OCI-LY7 (cell line): ENCODE measurements at regions not wholly inside any gene's neighbourhood (a gene's known extent, or its start where the extent isn't known, plus 50 kb on each side); places are given as distances from the start of the nearest gene placed in this dataset.

Source experiments
- BruUV-seq: library from RNA; stranded (reverse); fragments of 400-500 nt; replicated peaks from 2 replicates; lab custom pipeline; 2021; lab: Mats Ljungman, UMichigan
- CTCF ChIA-PET: fragments of 300-600 bp; sonication (Branson Sonifier 250); formaldehyde crosslinking; loops from one replicate; lab custom pipeline; 2022; ENCODE audit warnings: antibody characterized with exemption; ENCODE audit not compliant: unreplicated experiment; lab: Charles Lee
- POLR2A ChIA-PET: fragments of 300-600 bp; sonication (Branson Sonifier 250); formaldehyde crosslinking; loops from one replicate; lab custom pipeline; 2022; ENCODE audit warnings: antibody characterized with exemption; lab: Charles Lee
- DNase-seq: peaks from one replicate; pipeline ENCODE4 v3.0.0-alpha.2; 2015; ENCODE audit warnings: low spot score
- H2AFZ ChIP-seq: fragments of 200-600 bp; sonication (generic), shearing (Covaris generic); 2 replicates; pipeline ENCODE4 v1.6.1; 2014; ENCODE audit warnings: mild to moderate bottlenecking, antibody characterized with exemption, low read length, moderate library complexity
- H3K27ac ChIP-seq: fragments of 200-600 bp; sonication (generic); 2 replicates; pipeline ENCODE4 v1.5.1; 2014; ENCODE audit warnings: mixed run types, low read depth, mild to moderate bottlenecking, moderate library complexity, low read length, inconsistent platforms; ENCODE audit not compliant: poor library complexity, severe bottlenecking
- H3K36me3 ChIP-seq: fragments of 200-600 bp; sonication (generic); 2 replicates; pipeline ENCODE4 v1.6.1; 2014; ENCODE audit warnings: mild to moderate bottlenecking, antibody characterized with exemption, low read length, moderate library complexity, mixed read lengths; ENCODE audit not compliant: insufficient read depth
- H3K4me1 ChIP-seq: fragments of 200-600 bp; sonication (generic); 2 replicates; pipeline ENCODE4 v1.5.1; 2014; ENCODE audit warnings: mild to moderate bottlenecking, low read length; ENCODE audit not compliant: insufficient read depth, poor library complexity, severe bottlenecking
- H3K4me2 ChIP-seq: fragments of 200-600 bp; sonication (generic); 2 replicates; pipeline ENCODE4 v1.6.1; 2014; ENCODE audit warnings: mild to moderate bottlenecking, low read length
- H3K4me3 ChIP-seq: fragments of 200-600 bp; sonication (generic); 2 replicates; pipeline ENCODE4 v1.5.1; 2014; ENCODE audit warnings: mild to moderate bottlenecking, low read depth, low read length; ENCODE audit not compliant: poor library complexity, severe bottlenecking
- H3K79me2 ChIP-seq: fragments of 200-600 bp; sonication (generic); 2 replicates; pipeline ENCODE4 v1.6.1; 2016; ENCODE audit warnings: low read depth, mild to moderate bottlenecking, low read length, moderate library complexity, mixed read lengths; ENCODE audit not compliant: insufficient read depth
- H3K9me2 ChIP-seq: fragments of 200-600 bp; sonication (generic); 2 replicates; pipeline ENCODE4 v1.6.1; 2016; ENCODE audit warnings: mild to moderate bottlenecking, low read length, mixed read lengths; ENCODE audit not compliant: insufficient read depth
- H3K9me3 ChIP-seq: fragments of 200-600 bp; sonication (generic); 2 replicates; pipeline ENCODE4 v1.6.1; 2014; ENCODE audit warnings: mild to moderate bottlenecking, mixed run types, low read length, mixed read lengths
- H4K20me1 ChIP-seq: fragments of 200-600 bp; sonication (generic); 2 replicates; pipeline ENCODE4 v1.6.1; 2014; ENCODE audit warnings: mild to moderate bottlenecking, antibody characterized with exemption, low read length, moderate library complexity, mixed read lengths; ENCODE audit not compliant: insufficient read depth
- EZH2phosphoT487 ChIP-seq: fragments of 200-600 bp; sonication (generic); IDR thresholded peaks from 2 replicates; pipeline ENCODE4 v1.6.1; 2018; ENCODE audit warnings: low read depth, borderline replicate concordance, mild to moderate bottlenecking, mixed run types, antibody characterized with exemption, low read length, moderate library complexity, mixed read lengths
- intact Hi-C: fragments of 100-400 bp; cut with micrococcal nuclease; formaldehyde crosslinking; loops from one replicate; pipeline ENCODE4 v1.10.0; 2022; ENCODE audit not compliant: unreplicated experiment
- TF ChIP-seq, protein P1 (sequence below): fragments of 200-600 bp; sonication (generic); conservative IDR thresholded peaks from 2 replicates; pipeline ENCODE4 v1.5.1; 2014; ENCODE audit warnings: mild to moderate bottlenecking, antibody characterized with exemption, low read length, moderate library complexity, mixed read lengths

GRCh38 chr21:30962013-30962412, 76.3 kb downstream of the KRTAP19-8 start:
- no peaks in the 10 kb centered on the region for H3K9me2 ChIP-seq
- H3K36me3 ChIP-seq: no peaks in the 10 kb centered on the region
- BruUV-seq: no TSS peak
- intact Hi-C loops: no loop called here
- no peaks in the 10 kb centered on the region for H3K4me1 ChIP-seq
- POLR2A ChIA-PET: interaction anchor here (0.9 kb wide), 1 partner anchor 15 kb away, joined by 3 read pairs; no protein-coding TSS in a partner anchor
- no peak overlapping the region for H3K4me3 ChIP-seq
- no peak overlapping the region for H3K27ac ChIP-seq
- no peak overlapping the region for H3K4me2 ChIP-seq
- no peak overlapping the region for H2AFZ ChIP-seq
- CTCF ChIA-PET: no interaction called here
- DNase-seq: no peak
- no peaks in the 10 kb centered on the region for H3K9me3 ChIP-seq
- no peaks in the 10 kb centered on the region for H4K20me1 ChIP-seq
- no peak for TF ChIP-seq EZH2phosphoT487
- TF ChIP-seq, protein P1, sequence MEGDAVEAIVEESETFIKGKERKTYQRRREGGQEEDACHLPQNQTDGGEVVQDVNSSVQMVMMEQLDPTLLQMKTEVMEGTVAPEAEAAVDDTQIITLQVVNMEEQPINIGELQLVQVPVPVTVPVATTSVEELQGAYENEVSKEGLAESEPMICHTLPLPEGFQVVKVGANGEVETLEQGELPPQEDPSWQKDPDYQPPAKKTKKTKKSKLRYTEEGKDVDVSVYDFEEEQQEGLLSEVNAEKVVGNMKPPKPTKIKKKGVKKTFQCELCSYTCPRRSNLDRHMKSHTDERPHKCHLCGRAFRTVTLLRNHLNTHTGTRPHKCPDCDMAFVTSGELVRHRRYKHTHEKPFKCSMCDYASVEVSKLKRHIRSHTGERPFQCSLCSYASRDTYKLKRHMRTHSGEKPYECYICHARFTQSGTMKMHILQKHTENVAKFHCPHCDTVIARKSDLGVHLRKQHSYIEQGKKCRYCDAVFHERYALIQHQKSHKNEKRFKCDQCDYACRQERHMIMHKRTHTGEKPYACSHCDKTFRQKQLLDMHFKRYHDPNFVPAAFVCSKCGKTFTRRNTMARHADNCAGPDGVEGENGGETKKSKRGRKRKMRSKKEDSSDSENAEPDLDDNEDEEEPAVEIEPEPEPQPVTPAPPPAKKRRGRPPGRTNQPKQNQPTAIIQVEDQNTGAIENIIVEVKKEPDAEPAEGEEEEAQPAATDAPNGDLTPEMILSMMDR: 0 out of 2 replicates have a peak, but pooled peaks have one; percentile 10
- H3K79me2 ChIP-seq: no peaks in the 10 kb centered on the region

GRCh38 chr21:30958741-30959140, 77.4 kb upstream of the KRTAP11-1 start:
- no peaks in the 10 kb centered on the region for H3K79me2 ChIP-seq
- DNase-seq: no peak
- no peaks in the 10 kb centered on the region for H3K4me1 ChIP-seq
- ChIA-PET POLR2A (interaction anchor here (0.6 kb wide), 2 partner anchors 111 to 936 kb away, joined by 3 read pairs; no protein-coding TSS in a partner anchor), CTCF (no interaction called here)
- H2AFZ ChIP-seq: no peak overlapping the region
- no peak overlapping the region for H3K27ac ChIP-seq
- no peak for TF ChIP-seq EZH2phosphoT487
- TF ChIP-seq, protein P1: no peak
- H3K9me3 ChIP-seq: no peaks in the 10 kb centered on the region
- H3K4me2 ChIP-seq: no peak overlapping the region
- H4K20me1 ChIP-seq: no peaks in the 10 kb centered on the region
- H3K9me2 ChIP-seq: no peaks in the 10 kb centered on the region
- H3K36me3 ChIP-seq: no peaks in the 10 kb centered on the region
- H3K4me3 ChIP-seq: no peak overlapping the region
- intact Hi-C loops: no loop called here
- no TSS peak for BruUV-seq

DNA sequence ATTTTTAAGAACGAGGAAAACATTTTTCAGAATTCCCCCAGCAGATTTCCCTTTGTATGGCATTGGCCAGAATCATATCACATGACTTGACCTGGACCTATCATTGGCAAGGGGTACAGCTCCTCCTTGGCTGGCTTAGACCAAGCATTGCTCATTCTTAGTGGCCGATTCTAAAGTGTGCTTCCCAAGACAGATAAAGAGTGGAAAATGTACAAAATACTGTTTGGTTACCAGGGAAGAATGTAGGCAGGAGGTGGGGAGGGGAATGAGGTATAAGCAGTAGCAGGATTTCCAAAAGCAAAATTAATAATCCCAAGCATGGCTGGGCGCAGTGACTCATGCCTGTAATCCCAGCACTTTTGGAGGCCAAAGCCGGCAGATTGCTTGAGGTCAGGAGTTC, 75.6 kb upstream of the KRTAP11-1 start:
- Histone ChIP-seq H3K4me2 (no peak overlapping the region), H4K20me1 (no peaks in the 10 kb centered on the region), H3K9me3 (no peaks in the 10 kb centered on the region), H3K4me3 (no peak overlapping the region), H3K27ac (no peak overlapping the region), H3K79me2 (no peaks in the 10 kb centered on the region), H2AFZ (no peak overlapping the region), H3K4me1 (no peaks in the 10 kb centered on the region), H3K9me2 (no peaks in the 10 kb centered on the region), H3K36me3 (no peaks in the 10 kb centered on the region)
- POLR2A ChIA-PET: no interaction called here
- TF ChIP-seq, protein P1: no peak
- no peak for TF ChIP-seq EZH2phosphoT487
- CTCF ChIA-PET: no interaction called here
- intact Hi-C loops: no loop called here
- no TSS peak for BruUV-seq
- DNase-seq: no peak
